GM23338 (cell line): ENCODE measurements at regions not wholly inside any gene's neighbourhood (a gene's known extent, or its start where the extent isn't known, plus 50 kb on each side); places are given as distances from the start of the nearest gene placed in this dataset.

ENCODE experiments used
- ATAC-seq: fragments of 200-7000 bp; cut with Tn5 transposase; 3 replicates; pipeline ENCODE4 v1.9.1; 2020
- DNase-seq: peaks from one replicate; pipeline ENCODE4 v3.0.0-alpha.2; 2015; ENCODE audit warnings: low spot score
- H2AFZ ChIP-seq: fragments of 200-600 bp; sonication (generic); 2 replicates; pipeline ENCODE4 v1.8.0; 2016; ENCODE audit warnings: antibody characterized with exemption, mild to moderate bottlenecking, moderate library complexity
- H3F3A ChIP-seq: fragments of 200-600 bp; sonication (generic); replicated peaks from 2 replicates; pipeline ENCODE4 v1.8.0; 2017; ENCODE audit warnings: antibody characterized with exemption, mixed run types, low read depth
- H3K27ac ChIP-seq: fragments of 200-600 bp; sonication (generic); 2 replicates; pipeline ENCODE4 v1.6.1; 2016; ENCODE audit warnings: low read depth
- H3K27me3 ChIP-seq: fragments of 200-600 bp; sonication (generic); 2 replicates; pipeline ENCODE4 v1.8.0; 2016; ENCODE audit warnings: mild to moderate bottlenecking, mixed run types, moderate library complexity; ENCODE audit not compliant: insufficient read depth
- H3K36me3 ChIP-seq: fragments of 200-600 bp; sonication (generic); 2 replicates; pipeline ENCODE4 v1.8.0; 2016; ENCODE audit warnings: mild to moderate bottlenecking; ENCODE audit not compliant: insufficient read depth
- H3K4me1 ChIP-seq: fragments of 200-600 bp; sonication (generic); 2 replicates; pipeline ENCODE4 v1.8.0; 2016; ENCODE audit warnings: mild to moderate bottlenecking, moderate library complexity; ENCODE audit not compliant: insufficient read depth
- H3K4me2 ChIP-seq: fragments of 200-600 bp; sonication (generic); 2 replicates; pipeline ENCODE4 v1.7.1; 2017; ENCODE audit warnings: mixed run types
- H3K4me3 ChIP-seq: fragments of 200-600 bp; sonication (generic); 2 replicates; pipeline ENCODE4 v1.6.1; 2016; ENCODE audit warnings: mixed run types
- H3K79me2 ChIP-seq: fragments of 200-600 bp; sonication (generic); replicated peaks from 2 replicates; pipeline ENCODE4 v1.8.0; 2017; ENCODE audit warnings: mild to moderate bottlenecking; ENCODE audit not compliant: insufficient read depth
- H3K9me2 ChIP-seq: fragments of 200-600 bp; sonication (generic); 2 replicates; pipeline ENCODE4 v1.8.0; 2017; ENCODE audit not compliant: insufficient read depth
- H4K20me1 ChIP-seq: fragments of 200-600 bp; sonication (generic); replicated peaks from 2 replicates; pipeline ENCODE4 v1.8.0; 2017; ENCODE audit warnings: mild to moderate bottlenecking; ENCODE audit not compliant: insufficient read depth
- H3K27ac Mint-ChIP-seq: 2 replicates; pipeline ENCODE4 v1.8.0; 2020; ENCODE audit warnings: inconsistent platforms, mild to moderate bottlenecking, moderate library complexity, mixed read lengths
- H3K27me3 Mint-ChIP-seq: 3 replicates; pipeline ENCODE4 v1.8.0; 2022; ENCODE audit warnings: low read depth, mild to moderate bottlenecking, moderate library complexity, mixed read lengths, inconsistent platforms; ENCODE audit not compliant: insufficient read depth, poor library complexity
- H3K36me3 Mint-ChIP-seq: 3 replicates; pipeline ENCODE4 v1.8.0; 2021; ENCODE audit warnings: low read depth, mild to moderate bottlenecking, inconsistent platforms, moderate library complexity, mixed read lengths
- H3K4me1 Mint-ChIP-seq: 3 replicates; pipeline ENCODE4 v1.8.0; 2020; ENCODE audit warnings: mild to moderate bottlenecking, inconsistent platforms, mixed read lengths
- H3K4me3 Mint-ChIP-seq: 3 replicates; pipeline ENCODE4 v1.8.0; 2021; ENCODE audit warnings: moderate library complexity, mild to moderate bottlenecking, inconsistent platforms, mixed read lengths
- H3K9me3 Mint-ChIP-seq: 3 replicates; pipeline ENCODE4 v1.8.0; 2020; ENCODE audit warnings: moderate library complexity, mild to moderate bottlenecking, inconsistent platforms, mixed read lengths
- CREB1 ChIP-seq: fragments of 250-450 bp; sonication (Bioruptor Pico); IDR thresholded peaks from 2 replicates; pipeline ENCODE4 v1.5.0; 2020; ENCODE audit warnings: low read depth, mild to moderate bottlenecking, moderate library complexity
- EZH2phosphoT487 ChIP-seq: fragments of 200-600 bp; sonication (generic); IDR thresholded peaks from one replicate; pipeline ENCODE4 v1.8.1; 2018; ENCODE audit warnings: antibody characterized with exemption; ENCODE audit not compliant: unreplicated experiment
- JUNB ChIP-seq: IDR thresholded peaks from one replicate; pipeline ENCODE4 v1.6.1; 2016; ENCODE audit warnings: antibody characterized with exemption; ENCODE audit not compliant: unreplicated experiment
- NANOG ChIP-seq: IDR thresholded peaks from 2 replicates; pipeline ENCODE4 v1.6.1; 2016; ENCODE audit warnings: antibody characterized with exemption, borderline replicate concordance
- POLR2AphosphoS5 ChIP-seq: IDR thresholded peaks from 2 replicates; pipeline ENCODE4 v1.6.1; 2016; ENCODE audit warnings: antibody characterized with exemption, low read depth
- ZNF331 ChIP-seq: fragments of 250-450 bp; sonication (Bioruptor Pico); IDR thresholded peaks from 2 replicates; pipeline ENCODE4 v1.5.0; 2020; ENCODE audit warnings: low read depth, mild to moderate bottlenecking, moderate library complexity
- TF ChIP-seq, protein P1 (sequence below): fragments of 250-450 bp; sonication (Bioruptor Pico); IDR thresholded peaks from 2 replicates; pipeline ENCODE4 v1.5.0; 2020; ENCODE audit warnings: mild to moderate bottlenecking, moderate library complexity
- TF ChIP-seq, protein P2 (sequence below): IDR thresholded peaks from 2 replicates; pipeline ENCODE4 v1.6.1; 2016; ENCODE audit warnings: antibody characterized with exemption

DNA sequence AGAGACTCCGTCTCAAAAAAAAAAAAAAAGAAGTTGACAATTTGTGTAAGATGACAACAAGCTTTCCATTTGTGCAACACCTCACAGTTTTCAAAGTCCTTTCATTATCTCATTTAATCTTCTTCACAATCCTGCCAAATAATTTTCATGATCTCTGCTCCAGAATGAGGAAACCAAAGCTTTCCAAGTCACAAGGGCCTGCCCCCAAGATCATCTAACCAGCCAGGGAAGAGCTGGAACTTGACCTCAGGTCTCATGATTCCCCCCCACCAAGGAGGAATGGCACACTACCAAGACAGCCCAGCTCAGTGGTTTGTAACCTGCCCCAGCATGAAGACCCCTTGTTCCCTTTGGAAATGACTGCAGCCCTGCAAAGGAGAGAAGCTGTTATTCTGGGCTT is 74.0 kb upstream of the PIM1 start (continued):
- TF ChIP-seq, protein P1, sequence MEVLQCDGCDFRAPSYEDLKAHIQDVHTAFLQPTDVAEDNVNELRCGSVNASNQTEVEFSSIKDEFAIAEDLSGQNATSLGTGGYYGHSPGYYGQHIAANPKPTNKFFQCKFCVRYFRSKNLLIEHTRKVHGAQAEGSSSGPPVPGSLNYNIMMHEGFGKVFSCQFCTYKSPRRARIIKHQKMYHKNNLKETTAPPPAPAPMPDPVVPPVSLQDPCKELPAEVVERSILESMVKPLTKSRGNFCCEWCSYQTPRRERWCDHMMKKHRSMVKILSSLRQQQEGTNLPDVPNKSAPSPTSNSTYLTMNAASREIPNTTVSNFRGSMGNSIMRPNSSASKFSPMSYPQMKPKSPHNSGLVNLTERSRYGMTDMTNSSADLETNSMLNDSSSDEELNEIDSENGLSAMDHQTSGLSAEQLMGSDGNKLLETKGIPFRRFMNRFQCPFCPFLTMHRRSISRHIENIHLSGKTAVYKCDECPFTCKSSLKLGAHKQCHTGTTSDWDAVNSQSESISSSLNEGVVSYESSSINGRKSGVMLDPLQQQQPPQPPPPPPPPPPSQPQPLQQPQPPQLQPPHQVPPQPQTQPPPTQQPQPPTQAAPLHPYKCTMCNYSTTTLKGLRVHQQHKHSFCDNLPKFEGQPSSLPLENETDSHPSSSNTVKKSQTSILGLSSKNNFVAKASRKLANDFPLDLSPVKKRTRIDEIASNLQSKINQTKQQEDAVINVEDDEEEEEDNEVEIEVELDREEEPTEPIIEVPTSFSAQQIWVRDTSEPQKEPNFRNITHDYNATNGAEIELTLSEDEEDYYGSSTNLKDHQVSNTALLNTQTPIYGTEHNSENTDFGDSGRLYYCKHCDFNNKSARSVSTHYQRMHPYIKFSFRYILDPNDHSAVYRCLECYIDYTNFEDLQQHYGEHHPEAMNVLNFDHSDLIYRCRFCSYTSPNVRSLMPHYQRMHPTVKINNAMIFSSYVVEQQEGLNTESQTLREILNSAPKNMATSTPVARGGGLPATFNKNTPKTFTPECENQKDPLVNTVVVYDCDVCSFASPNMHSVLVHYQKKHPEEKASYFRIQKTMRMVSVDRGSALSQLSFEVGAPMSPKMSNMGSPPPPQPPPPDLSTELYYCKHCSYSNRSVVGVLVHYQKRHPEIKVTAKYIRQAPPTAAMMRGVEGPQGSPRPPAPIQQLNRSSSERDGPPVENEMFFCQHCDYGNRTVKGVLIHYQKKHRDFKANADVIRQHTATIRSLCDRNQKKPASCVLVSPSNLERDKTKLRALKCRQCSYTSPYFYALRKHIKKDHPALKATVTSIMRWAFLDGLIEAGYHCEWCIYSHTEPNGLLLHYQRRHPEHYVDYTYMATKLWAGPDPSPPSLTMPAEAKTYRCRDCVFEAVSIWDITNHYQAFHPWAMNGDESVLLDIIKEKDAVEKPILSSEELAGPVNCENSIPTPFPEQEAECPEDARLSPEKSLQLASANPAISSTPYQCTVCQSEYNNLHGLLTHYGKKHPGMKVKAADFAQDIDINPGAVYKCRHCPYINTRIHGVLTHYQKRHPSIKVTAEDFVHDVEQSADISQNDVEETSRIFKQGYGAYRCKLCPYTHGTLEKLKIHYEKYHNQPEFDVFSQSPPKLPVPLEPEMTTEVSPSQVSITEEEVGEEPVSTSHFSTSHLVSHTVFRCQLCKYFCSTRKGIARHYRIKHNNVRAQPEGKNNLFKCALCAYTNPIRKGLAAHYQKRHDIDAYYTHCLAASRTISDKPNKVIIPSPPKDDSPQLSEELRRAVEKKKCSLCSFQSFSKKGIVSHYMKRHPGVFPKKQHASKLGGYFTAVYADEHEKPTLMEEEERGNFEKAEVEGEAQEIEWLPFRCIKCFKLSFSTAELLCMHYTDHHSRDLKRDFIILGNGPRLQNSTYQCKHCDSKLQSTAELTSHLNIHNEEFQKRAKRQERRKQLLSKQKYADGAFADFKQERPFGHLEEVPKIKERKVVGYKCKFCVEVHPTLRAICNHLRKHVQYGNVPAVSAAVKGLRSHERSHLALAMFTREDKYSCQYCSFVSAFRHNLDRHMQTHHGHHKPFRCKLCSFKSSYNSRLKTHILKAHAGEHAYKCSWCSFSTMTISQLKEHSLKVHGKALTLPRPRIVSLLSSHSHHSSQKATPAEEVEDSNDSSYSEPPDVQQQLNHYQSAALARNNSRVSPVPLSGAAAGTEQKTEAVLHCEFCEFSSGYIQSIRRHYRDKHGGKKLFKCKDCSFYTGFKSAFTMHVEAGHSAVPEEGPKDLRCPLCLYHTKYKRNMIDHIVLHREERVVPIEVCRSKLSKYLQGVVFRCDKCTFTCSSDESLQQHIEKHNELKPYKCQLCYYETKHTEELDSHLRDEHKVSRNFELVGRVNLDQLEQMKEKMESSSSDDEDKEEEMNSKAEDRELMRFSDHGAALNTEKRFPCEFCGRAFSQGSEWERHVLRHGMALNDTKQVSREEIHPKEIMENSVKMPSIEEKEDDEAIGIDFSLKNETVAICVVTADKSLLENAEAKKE (CRISPR knock-in tag): no peak
- TF ChIP-seq EZH2phosphoT487 (no peak), POLR2AphosphoS5 (no peak), CREB1 (CRISPR knock-in tag) (no peak)
- TF ChIP-seq, protein P2, sequence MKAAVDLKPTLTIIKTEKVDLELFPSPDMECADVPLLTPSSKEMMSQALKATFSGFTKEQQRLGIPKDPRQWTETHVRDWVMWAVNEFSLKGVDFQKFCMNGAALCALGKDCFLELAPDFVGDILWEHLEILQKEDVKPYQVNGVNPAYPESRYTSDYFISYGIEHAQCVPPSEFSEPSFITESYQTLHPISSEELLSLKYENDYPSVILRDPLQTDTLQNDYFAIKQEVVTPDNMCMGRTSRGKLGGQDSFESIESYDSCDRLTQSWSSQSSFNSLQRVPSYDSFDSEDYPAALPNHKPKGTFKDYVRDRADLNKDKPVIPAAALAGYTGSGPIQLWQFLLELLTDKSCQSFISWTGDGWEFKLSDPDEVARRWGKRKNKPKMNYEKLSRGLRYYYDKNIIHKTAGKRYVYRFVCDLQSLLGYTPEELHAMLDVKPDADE: no peak

DNA sequence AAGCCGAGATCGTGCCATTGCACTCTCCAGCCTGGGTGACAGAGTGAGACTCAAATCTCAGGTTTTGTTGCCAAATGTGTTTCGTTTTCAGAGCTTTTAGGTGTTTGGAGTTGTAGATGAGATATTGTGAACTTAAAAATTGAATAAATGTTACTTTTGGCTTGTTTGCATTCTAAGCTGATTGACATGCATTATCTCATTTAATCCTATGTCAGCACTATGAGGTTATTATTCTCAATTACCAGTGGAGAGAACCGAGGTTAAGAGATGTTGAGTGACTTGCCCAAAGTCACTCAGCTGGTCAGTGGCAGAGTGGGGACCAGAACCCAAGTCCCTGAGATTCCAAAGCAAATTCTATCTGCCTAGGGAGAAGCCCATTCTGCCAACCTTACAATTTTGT is 72.6 kb upstream of the PIM1 start:
- no peak overlapping the region for H3K4me3 Mint-ChIP-seq
- Histone ChIP-seq H2AFZ (no peak overlapping the region), H3K36me3 (no peaks in the 10 kb centered on the region), H3F3A (peaks cover 10% of the 10 kb centered on the region), H4K20me1 (peaks cover 2% of the 10 kb centered on the region; the same call in 1 of the 2 replicates), H3K4me1 (peaks cover 28% of the 10 kb centered on the region), H3K27me3 (no peaks in the 10 kb centered on the region), H3K9me2 (no peaks in the 10 kb centered on the region), H3K4me3 (no peak overlapping the region), H3K79me2 (no peaks in the 10 kb centered on the region), H3K27ac (no peak overlapping the region), H3K4me2 (no peak overlapping the region)
- H3K36me3 Mint-ChIP-seq: no peaks in the 10 kb centered on the region
- no peaks in the 10 kb centered on the region for H3K9me3 Mint-ChIP-seq
- TF ChIP-seq ZNF331 (CRISPR knock-in tag) (no peak), JUNB (no peak), NANOG (no peak)
- TF ChIP-seq, protein P2: no peak
- no peak overlapping the region for H3K27ac Mint-ChIP-seq
- H3K4me1 Mint-ChIP-seq: peaks cover 33% of the 10 kb centered on the region
- peaks cover 11% of the 10 kb centered on the region for H3K27me3 Mint-ChIP-seq
- ATAC-seq (no peak), DNase-seq (no peak)
